ENCODE measurements at regions not wholly inside any gene's neighbourhood (a gene's known extent, or its start where the extent isn't known, plus 50 kb on each side); places are given as distances from the start of the nearest gene placed in this dataset.

DNA sequence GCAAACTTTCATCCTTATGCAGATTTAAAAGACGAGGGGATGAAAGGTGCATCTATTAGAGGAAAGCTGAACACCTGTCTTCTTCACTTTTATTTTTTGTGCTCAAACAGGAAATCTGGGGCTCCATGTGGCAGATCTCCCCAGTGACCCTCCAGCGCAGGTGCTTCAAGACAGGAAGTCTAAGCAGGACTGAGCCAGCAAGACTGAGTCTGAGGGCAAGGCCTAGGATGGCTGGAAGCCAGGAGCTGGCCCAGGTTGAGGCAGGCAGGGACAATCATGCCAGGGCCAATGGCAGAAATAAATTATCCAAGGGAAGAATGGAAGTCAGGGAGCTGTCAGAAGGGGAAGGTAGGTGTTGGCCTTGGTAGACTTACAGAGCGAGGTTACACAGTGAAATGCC, 101.1 kb upstream of the SPON1 start:
- DNase-seq (ENCODE audit: low read depth): no peak
- no peak overlapping the region for H3K4me3 ChIP-seq (ENCODE audit: control insufficient read depth, low read depth, low read length)
- TF ChIP-seq, protein P1, sequence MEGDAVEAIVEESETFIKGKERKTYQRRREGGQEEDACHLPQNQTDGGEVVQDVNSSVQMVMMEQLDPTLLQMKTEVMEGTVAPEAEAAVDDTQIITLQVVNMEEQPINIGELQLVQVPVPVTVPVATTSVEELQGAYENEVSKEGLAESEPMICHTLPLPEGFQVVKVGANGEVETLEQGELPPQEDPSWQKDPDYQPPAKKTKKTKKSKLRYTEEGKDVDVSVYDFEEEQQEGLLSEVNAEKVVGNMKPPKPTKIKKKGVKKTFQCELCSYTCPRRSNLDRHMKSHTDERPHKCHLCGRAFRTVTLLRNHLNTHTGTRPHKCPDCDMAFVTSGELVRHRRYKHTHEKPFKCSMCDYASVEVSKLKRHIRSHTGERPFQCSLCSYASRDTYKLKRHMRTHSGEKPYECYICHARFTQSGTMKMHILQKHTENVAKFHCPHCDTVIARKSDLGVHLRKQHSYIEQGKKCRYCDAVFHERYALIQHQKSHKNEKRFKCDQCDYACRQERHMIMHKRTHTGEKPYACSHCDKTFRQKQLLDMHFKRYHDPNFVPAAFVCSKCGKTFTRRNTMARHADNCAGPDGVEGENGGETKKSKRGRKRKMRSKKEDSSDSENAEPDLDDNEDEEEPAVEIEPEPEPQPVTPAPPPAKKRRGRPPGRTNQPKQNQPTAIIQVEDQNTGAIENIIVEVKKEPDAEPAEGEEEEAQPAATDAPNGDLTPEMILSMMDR (conservative IDR thresholded peaks at IDR 0.05; ENCODE audit: control insufficient read depth, insufficient read depth, low read depth, low read length): no peak

DNA sequence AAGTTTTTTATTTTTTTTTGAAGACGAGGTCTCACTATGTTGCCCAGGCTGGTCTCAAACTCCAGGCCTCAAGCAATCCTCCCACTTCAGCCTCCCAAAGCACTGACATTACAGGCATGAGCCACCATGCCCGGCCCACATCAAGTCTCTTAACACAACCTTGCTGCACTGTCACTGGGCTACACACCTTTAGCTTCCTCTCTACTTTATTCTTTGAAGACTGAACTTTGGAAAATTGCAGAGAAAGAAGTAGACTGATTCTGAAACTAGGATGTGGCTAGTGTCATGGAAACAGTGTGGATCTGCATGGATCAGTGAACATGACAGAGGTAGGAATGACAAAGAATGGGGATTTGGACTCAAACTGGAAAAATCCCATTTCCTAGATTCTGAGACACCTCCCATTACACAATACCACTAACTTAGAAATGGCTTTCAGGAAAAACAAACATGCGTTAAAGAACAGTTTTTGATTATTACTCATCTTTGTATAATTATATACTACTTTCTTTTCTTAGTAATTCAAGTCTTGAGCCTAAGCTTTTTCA, 99.6 kb upstream of the SPON1 start:
- no peak overlapping the region for H3K4me3 ChIP-seq (ENCODE audit: control insufficient read depth, low read depth, low read length)
- DNase-seq (ENCODE audit: low read depth): peak; percentile 4
- TF ChIP-seq, protein P1 (conservative IDR thresholded peaks at IDR 0.05; ENCODE audit: control insufficient read depth, insufficient read depth, low read depth, low read length): no peak

DNA sequence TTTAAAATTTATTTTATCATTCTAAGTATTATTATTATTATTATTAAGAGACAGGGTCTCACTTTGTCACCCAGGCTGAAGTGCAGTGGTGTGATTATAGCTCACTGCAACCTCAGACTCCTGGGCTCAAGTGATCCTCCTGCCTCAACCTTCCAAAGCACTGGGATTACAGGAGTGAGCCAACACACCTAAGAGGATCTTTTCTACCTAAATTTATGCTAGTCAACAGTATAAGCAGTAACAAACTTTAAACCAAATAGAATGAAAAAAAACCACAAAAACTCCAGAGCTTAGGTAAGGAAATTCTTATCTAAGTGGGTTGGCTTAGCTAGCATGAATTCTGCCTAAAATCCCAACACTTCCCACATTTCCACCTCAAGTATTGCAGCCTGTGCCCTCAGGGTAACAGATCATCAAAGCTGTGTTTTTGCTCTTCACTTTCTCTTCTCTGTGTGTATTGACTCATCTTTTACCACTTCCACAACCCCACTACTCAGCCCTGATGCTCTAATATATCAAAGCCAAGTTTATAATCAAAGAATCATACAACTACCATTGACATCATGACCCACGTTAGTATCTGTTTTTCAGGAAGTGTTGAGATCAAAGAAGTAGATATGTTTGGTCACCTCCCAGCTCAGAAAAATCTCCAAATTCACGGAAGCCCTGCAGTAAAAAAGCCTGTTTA, 93.7 kb upstream of the SPON1 start:
- DNase-seq (ENCODE audit: low read depth): no peak
- no peak overlapping the region for H3K4me3 ChIP-seq (ENCODE audit: control insufficient read depth, low read depth, low read length)
- TF ChIP-seq, protein P1 (conservative IDR thresholded peaks at IDR 0.05; ENCODE audit: control insufficient read depth, insufficient read depth, low read depth, low read length): no peak

DNA sequence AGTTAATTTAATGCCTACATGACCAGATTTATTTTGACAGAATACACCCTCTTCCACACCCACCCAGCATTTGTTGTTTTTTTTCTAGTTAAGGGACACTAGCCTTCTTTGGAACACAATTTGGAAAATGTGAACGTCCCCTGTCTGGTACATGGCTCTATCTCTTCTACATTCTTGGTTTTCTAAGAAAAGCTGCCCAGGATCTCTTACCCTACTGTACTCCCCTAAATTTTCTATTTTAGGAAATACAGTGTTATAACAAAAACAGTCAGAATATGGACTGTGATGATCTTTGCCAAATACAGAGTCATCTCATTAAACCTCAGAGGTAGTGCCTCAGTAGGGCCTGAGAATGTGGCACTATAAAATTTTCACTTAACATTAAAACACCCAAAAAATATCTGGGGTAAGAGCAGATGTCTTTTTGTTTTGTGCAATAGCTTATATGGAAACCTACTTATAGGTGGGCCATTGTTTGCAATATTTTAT, 93.1 kb upstream of the SPON1 start:
- no peak overlapping the region for H3K4me3 ChIP-seq (ENCODE audit: control insufficient read depth, low read depth, low read length)
- TF ChIP-seq, protein P1 (conservative IDR thresholded peaks at IDR 0.05; ENCODE audit: control insufficient read depth, insufficient read depth, low read depth, low read length): no peak
- no peak for DNase-seq (ENCODE audit: low read depth)

DNA sequence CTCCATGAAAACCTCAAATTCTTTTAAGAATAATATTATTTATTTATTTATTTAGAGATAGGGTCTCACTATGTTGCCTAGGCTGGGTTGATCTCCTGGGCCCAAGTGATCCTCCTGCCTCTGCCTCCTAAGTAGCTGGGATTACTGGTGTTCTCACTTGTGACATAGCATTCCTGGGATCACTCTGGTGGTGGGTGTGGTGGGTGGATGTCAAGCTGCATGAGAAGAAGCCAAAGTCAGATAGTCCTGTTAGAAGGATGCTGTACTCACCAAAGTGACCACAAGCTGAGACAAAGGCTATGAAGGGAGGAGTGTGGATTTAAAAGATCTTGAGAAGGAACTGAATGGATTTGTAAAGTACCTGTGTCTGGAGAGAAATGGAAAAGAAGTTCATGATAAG, 87.9 kb upstream of the SPON1 start:
- no peak overlapping the region for H3K4me3 ChIP-seq (ENCODE audit: control insufficient read depth, low read depth, low read length)
- DNase-seq (ENCODE audit: low read depth): no peak
- TF ChIP-seq, protein P1 (conservative IDR thresholded peaks at IDR 0.05; ENCODE audit: control insufficient read depth, insufficient read depth, low read depth, low read length): no peak

DNA sequence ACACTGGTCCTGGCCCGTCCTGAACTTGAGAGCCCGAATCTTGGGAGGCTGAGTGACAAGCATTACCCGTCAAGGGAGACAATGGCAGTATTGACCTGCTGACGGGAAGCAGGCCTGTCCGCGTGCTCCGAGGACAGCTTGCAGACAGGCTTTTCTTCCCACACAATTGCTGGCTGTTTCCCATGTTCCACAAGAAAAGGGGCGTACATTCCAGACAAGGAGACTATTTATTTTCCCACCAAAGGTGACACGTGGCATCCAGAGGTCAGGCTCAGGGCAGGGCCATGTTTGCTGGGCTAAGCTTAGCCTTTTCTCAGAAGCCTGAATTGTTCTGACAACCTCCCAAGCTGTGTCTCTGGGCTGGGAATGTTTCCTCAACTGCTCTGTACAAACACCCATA, 86.9 kb upstream of the SPON1 start:
- no peak overlapping the region for H3K4me3 ChIP-seq (ENCODE audit: control insufficient read depth, low read depth, low read length)
- DNase-seq (ENCODE audit: low read depth): no peak
- TF ChIP-seq, protein P1 (conservative IDR thresholded peaks at IDR 0.05; ENCODE audit: control insufficient read depth, insufficient read depth, low read depth, low read length): no peak

Data from fibroblast of mammary gland (primary cell).